Common myeloid progenitor, CD34-positive (primary cell): ENCODE measurements at regions not wholly inside any gene's neighbourhood (a gene's known extent, or its start where the extent isn't known, plus 50 kb on each side); places are given as distances from the start of the nearest gene placed in this dataset.

Experiments
- CTCF ChIA-PET: fragments of 350-600 bp; sonication (Branson Sonifier 250); formaldehyde crosslinking; loops from one replicate; lab custom pipeline; 2021; ENCODE audit warnings: antibody characterized with exemption; lab: Charles Lee
- POLR2A ChIA-PET: fragments of 350-600 bp; sonication (Branson Sonifier 250); formaldehyde crosslinking; loops from one replicate; lab custom pipeline; 2021; ENCODE audit warnings: antibody characterized with exemption; lab: Charles Lee
- DNase-seq, 3 donors: peaks; one replicate each; pipeline versions ENCODE4 v3.0.0 to v3.0.0-alpha.2; 2013
- H3K27ac ChIP-seq, 2 experiments: 1 replicate in 1 of 2; 2 replicates in 1 of 2; pipeline ENCODE4 v1.7.0; 2013; ENCODE audit warnings: inconsistent platforms in 2 of 2, low read length in 2 of 2, mild to moderate bottlenecking in 2 of 2, low read depth in 1 of 2, moderate library complexity in 1 of 2; ENCODE audit not compliant: severe bottlenecking in 2 of 2, insufficient read depth in 1 of 2, poor library complexity in 1 of 2
- H3K27me3 ChIP-seq, 5 experiments: replicated peaks in 2 of 5; 1 replicate in 3 of 5; 2 replicates in 2 of 5; pipeline versions ENCODE4 v1.6.1 to v1.7.0; 2013; ENCODE audit warnings: low read length in 4 of 5, mild to moderate bottlenecking in 2 of 5, moderate library complexity in 2 of 5, inconsistent platforms in 1 of 5; ENCODE audit not compliant: insufficient read depth in 5 of 5, control insufficient read depth in 4 of 5
- H3K36me3 ChIP-seq, 4 experiments: 1 replicate in 2 of 4; 2 replicates in 2 of 4; pipeline versions ENCODE4 v1.6.1 to v1.7.0; 2013; ENCODE audit warnings: low read length in 3 of 4, control low read depth in 1 of 4, mild to moderate bottlenecking in 1 of 4; ENCODE audit not compliant: control insufficient read depth in 4 of 4, insufficient read depth in 4 of 4
- H3K4me1 ChIP-seq, 4 experiments: 1 replicate in 3 of 4; 2 replicates in 1 of 4; pipeline versions ENCODE4 v1.6.1 to v1.7.1; 2013; ENCODE audit warnings: low read length in 3 of 4, mild to moderate bottlenecking in 3 of 4, control low read depth in 1 of 4, inconsistent platforms in 1 of 4, moderate library complexity in 1 of 4; ENCODE audit not compliant: control insufficient read depth in 4 of 4, insufficient read depth in 4 of 4; ENCODE audit errors: control extremely low read depth in 1 of 4
- H3K4me3 ChIP-seq, 7 experiments: 1 replicate in 4 of 7; 2 replicates in 3 of 7; pipeline versions ENCODE4 v1.5.1 to v1.7.0; 2013; ENCODE audit warnings: mild to moderate bottlenecking in 7 of 7, low read length in 6 of 7, moderate library complexity in 6 of 7, inconsistent platforms in 2 of 7, low read depth in 2 of 7, control low read depth in 1 of 7; ENCODE audit not compliant: insufficient read depth in 4 of 7, control insufficient read depth in 1 of 7; ENCODE audit errors: extremely low read depth in 1 of 7
- H3K9me3 ChIP-seq, 5 experiments: 1 replicate in 4 of 5; 2 replicates in 1 of 5; pipeline versions ENCODE4 v1.6.1 to v1.7.1; 2013; ENCODE audit warnings: low read length in 4 of 5, mild to moderate bottlenecking in 2 of 5, inconsistent platforms in 1 of 5, low read depth in 1 of 5, moderate library complexity in 1 of 5; ENCODE audit not compliant: control insufficient read depth in 4 of 5, insufficient read depth in 2 of 5; ENCODE audit errors: control extremely low read depth in 1 of 5
- WGBS: methylation state at CpG from one replicate; pipeline ENCODE4 v1.1.5; 2013; ENCODE audit not compliant: insufficient coverage; 5-methylcytosine and 5-hydroxymethylcytosine counted together

GRCh38 chr6:40885139-40885774 lies 153.8 kb downstream of the UNC5CL start:
- no peak for DNase-seq
- no peak overlapping the region for H3K27ac ChIP-seq
- WGBS, result 67% methylated on average over 1 of the region's 5 CpGs
- peaks cover 0 to 2% (median 0%) of the 10 kb centered on the region in 4 experiments for H3K4me1 ChIP-seq
- no peaks in the 10 kb centered on the region for H3K27me3 ChIP-seq
- no peaks in the 10 kb centered on the region for H3K36me3 ChIP-seq
- H3K4me3 ChIP-seq, result no peak overlapping the region
- POLR2A ChIA-PET, result no interaction called here
- CTCF ChIA-PET, result no interaction called here
- H3K9me3 ChIP-seq, result no peaks in the 10 kb centered on the region

- peaks cover 0 to 2% (median 0%) of the 10 kb centered on the region in 4 experiments for H3K4me1 ChIP-seq
- ChIA-PET POLR2A (no interaction called here), CTCF (interaction anchor here (1.0 to 1.3 kb wide), 2 partner anchors 9 to 11 kb away, joined by 3 read pairs; no protein-coding TSS in a partner anchor)
- no peak for DNase-seq
- WGBS, result 90% methylated on average over 3 of the region's 6 CpGs
- no peak overlapping the region for H3K27ac ChIP-seq
- H3K36me3 ChIP-seq, result no peaks in the 10 kb centered on the region
- no peaks in the 10 kb centered on the region for H3K27me3 ChIP-seq
- H3K4me3 ChIP-seq, result no peak overlapping the region
- H3K9me3 ChIP-seq, result peaks cover 0 to 5% (median 0%) of the 10 kb centered on the region in 5 experiments
Observed at GRCh38 chr6:40882323-40882997, 156.6 kb downstream of the UNC5CL start.

DNA sequence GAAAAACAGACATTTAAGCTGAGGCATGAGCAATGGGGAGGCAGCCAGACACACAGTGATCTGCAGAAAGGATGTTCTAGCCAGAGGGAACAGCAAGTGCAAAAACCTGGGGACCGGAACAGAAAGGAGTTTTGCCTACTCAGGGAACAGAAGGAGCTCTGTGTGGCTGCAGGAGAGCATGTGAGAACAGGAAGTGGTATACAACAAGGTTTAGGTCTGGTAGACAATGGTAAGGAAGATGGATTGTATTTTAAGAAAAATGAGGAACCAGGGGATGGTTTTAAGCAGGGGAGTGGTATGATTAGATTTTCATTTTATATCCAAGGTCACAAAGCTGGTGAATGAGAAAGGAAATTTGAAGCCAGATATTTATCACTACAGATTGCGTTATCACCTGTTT lies 157.5 kb downstream of the UNC5CL start:
- Histone ChIP-seq H3K4me1 (peaks cover 0 to 2% (median 0%) of the 10 kb centered on the region in 4 experiments), H3K9me3 (peaks cover 0 to 5% (median 0%) of the 10 kb centered on the region in 5 experiments), H3K27me3 (peaks cover 0 to 2% (median 0%) of the 10 kb centered on the region in 5 experiments), H3K4me3 (no peak overlapping the region), H3K36me3 (no peaks in the 10 kb centered on the region), H3K27ac (no peak overlapping the region)
- WGBS, result 75% methylated on average over 2 of the region's 2 CpGs
- ChIA-PET POLR2A (no interaction called here), CTCF (interaction anchor here (0.5 to 1.3 kb wide), 4 partner anchors 8 to 1518 kb away, joined by 3 to 4 read pairs (median 3); no protein-coding TSS in a partner anchor)
- DNase-seq, result peak in 2 of 3 donors; percentile 49 to 54

- Histone ChIP-seq H3K4me3 (no peak overlapping the region), H3K9me3 (peaks cover 0 to 5% (median 0%) of the 10 kb centered on the region in 5 experiments), H3K27ac (no peak overlapping the region), H3K27me3 (peaks cover 0 to 8% (median 0%) of the 10 kb centered on the region in 5 experiments), H3K4me1 (peaks cover 0 to 2% (median 0%) of the 10 kb centered on the region in 4 experiments), H3K36me3 (no peaks in the 10 kb centered on the region)
- DNase-seq, result no peak
- WGBS, result 100% methylated on average over 2 of the region's 2 CpGs
- ChIA-PET CTCF (interaction anchor here (0.5 to 1.3 kb wide), 3 partner anchors 8 to 1517 kb away, joined by 3 to 4 read pairs (median 3); no protein-coding TSS in a partner anchor), POLR2A (no interaction called here)
Observed at GRCh38 chr6:40880906-40881305, 158.1 kb downstream of the UNC5CL start.

DNA sequence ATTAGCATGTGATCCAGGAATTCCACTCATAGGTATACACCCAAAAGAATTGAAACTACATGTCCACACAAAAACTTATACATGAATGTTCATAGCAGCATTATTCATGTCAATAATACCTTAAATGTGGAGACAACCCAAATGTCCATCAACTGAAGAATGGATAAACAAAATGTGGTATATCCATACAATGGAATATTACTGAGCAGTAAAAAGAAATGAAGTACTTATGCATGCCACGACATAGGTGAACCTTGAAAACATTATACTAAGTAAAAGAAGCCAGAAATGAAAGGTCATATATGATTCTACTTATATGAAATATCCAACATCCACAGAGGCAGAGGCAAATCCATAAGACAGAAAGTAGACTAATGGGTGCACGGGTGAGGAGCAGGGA lies 159.9 kb downstream of the UNC5CL start:
- CTCF ChIA-PET, result no interaction called here

DNA sequence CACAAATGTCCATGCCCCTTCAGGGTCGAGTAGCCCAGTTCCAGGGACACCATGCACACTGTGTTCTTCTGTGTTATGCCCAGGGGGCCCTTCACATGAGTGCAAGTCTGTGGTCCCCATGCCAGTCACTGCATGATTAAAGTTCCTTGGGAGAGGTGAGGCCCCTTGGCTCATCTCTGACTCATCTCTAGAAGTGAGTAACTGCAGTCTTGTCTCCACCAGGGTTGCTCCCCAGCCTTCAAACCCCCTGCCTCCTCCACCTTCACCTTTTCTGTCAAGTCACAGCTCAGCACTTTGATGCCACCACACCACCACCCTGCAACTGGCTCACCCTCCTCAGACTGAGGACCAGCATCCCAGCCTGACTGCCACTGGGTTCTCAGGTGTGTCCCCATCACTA lies 161.7 kb downstream of the UNC5CL start:
- POLR2A ChIA-PET, result no interaction called here
- Histone ChIP-seq H3K9me3 (peaks cover 0 to 5% (median 0%) of the 10 kb centered on the region in 5 experiments), H3K4me3 (no peak overlapping the region), H3K27me3 (peaks cover 0 to 16% (median 0%) of the 10 kb centered on the region in 5 experiments), H3K36me3 (no peaks in the 10 kb centered on the region), H3K4me1 (peaks cover 0 to 2% (median 0%) of the 10 kb centered on the region in 4 experiments), H3K27ac (no peak overlapping the region)
- WGBS, result 91% methylated on average over 1 of the region's 1 CpG
- CTCF ChIA-PET, result no interaction called here
- no peak for DNase-seq

More for the DNA sequence above, 159.9 kb downstream of the UNC5CL start:
- Histone ChIP-seq H3K27ac (no peak overlapping the region), H3K36me3 (no peaks in the 10 kb centered on the region), H3K4me1 (peaks cover 0 to 2% (median 0%) of the 10 kb centered on the region in 4 experiments), H3K9me3 (peaks cover 0 to 5% (median 0%) of the 10 kb centered on the region in 5 experiments), H3K27me3 (peaks cover 0 to 16% (median 0%) of the 10 kb centered on the region in 5 experiments), H3K4me3 (no peak overlapping the region)
- POLR2A ChIA-PET, result no interaction called here
- no peak for DNase-seq
- WGBS, result 100% methylated on average over 1 of the region's 2 CpGs

GRCh38 chr6:40876336-40876735 lies 162.7 kb downstream of the UNC5CL start:
- Histone ChIP-seq H3K4me3 (no peak overlapping the region), H3K9me3 (peaks cover 0 to 5% (median 0%) of the 10 kb centered on the region in 5 experiments), H3K4me1 (no peaks in the 10 kb centered on the region), H3K36me3 (no peaks in the 10 kb centered on the region), H3K27ac (no peak overlapping the region), H3K27me3 (peaks cover 0 to 16% (median 0%) of the 10 kb centered on the region in 5 experiments)
- WGBS, result 75% methylated on average over 1 of the region's 2 CpGs
- no peak for DNase-seq
- ChIA-PET POLR2A (no interaction called here), CTCF (no interaction called here)
